SK-N-SH (cell line): ENCODE measurements at regions not wholly inside any gene's neighbourhood (a gene's known extent, or its start where the extent isn't known, plus 50 kb on each side); places are given as distances from the start of the nearest gene placed in this dataset.

Experiments
- CHD2 ChIP-seq: fragments of 150-350 bp; IDR thresholded peaks from 2 replicates; pipeline ENCODE4 v1.6.1; 2018; ENCODE audit warnings: low read length; ENCODE audit not compliant: partially characterized antibody
- RFX5 ChIP-seq: IDR thresholded peaks from 2 replicates; pipeline ENCODE4 v1.6.1; 2012; ENCODE audit warnings: mild to moderate bottlenecking, improper control_type of control experiment, low read length
- TF ChIP-seq, protein P1 (sequence below): IDR thresholded peaks from 2 replicates; pipeline ENCODE4 v1.6.1; 2012; ENCODE audit warnings: mild to moderate bottlenecking, low read depth, low read length, moderate library complexity
- TF ChIP-seq, protein P2 (sequence below): fragments of 200-600 bp; sonication (generic); IDR thresholded peaks from 2 replicates; pipeline ENCODE4 v1.6.1; 2017; ENCODE audit warnings: antibody characterized with exemption, mild to moderate bottlenecking, moderate library complexity

- no peak for TF ChIP-seq CHD2
- TF ChIP-seq, protein P1, sequence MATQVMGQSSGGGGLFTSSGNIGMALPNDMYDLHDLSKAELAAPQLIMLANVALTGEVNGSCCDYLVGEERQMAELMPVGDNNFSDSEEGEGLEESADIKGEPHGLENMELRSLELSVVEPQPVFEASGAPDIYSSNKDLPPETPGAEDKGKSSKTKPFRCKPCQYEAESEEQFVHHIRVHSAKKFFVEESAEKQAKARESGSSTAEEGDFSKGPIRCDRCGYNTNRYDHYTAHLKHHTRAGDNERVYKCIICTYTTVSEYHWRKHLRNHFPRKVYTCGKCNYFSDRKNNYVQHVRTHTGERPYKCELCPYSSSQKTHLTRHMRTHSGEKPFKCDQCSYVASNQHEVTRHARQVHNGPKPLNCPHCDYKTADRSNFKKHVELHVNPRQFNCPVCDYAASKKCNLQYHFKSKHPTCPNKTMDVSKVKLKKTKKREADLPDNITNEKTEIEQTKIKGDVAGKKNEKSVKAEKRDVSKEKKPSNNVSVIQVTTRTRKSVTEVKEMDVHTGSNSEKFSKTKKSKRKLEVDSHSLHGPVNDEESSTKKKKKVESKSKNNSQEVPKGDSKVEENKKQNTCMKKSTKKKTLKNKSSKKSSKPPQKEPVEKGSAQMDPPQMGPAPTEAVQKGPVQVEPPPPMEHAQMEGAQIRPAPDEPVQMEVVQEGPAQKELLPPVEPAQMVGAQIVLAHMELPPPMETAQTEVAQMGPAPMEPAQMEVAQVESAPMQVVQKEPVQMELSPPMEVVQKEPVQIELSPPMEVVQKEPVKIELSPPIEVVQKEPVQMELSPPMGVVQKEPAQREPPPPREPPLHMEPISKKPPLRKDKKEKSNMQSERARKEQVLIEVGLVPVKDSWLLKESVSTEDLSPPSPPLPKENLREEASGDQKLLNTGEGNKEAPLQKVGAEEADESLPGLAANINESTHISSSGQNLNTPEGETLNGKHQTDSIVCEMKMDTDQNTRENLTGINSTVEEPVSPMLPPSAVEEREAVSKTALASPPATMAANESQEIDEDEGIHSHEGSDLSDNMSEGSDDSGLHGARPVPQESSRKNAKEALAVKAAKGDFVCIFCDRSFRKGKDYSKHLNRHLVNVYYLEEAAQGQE = no peak
- TF ChIP-seq, protein P2, sequence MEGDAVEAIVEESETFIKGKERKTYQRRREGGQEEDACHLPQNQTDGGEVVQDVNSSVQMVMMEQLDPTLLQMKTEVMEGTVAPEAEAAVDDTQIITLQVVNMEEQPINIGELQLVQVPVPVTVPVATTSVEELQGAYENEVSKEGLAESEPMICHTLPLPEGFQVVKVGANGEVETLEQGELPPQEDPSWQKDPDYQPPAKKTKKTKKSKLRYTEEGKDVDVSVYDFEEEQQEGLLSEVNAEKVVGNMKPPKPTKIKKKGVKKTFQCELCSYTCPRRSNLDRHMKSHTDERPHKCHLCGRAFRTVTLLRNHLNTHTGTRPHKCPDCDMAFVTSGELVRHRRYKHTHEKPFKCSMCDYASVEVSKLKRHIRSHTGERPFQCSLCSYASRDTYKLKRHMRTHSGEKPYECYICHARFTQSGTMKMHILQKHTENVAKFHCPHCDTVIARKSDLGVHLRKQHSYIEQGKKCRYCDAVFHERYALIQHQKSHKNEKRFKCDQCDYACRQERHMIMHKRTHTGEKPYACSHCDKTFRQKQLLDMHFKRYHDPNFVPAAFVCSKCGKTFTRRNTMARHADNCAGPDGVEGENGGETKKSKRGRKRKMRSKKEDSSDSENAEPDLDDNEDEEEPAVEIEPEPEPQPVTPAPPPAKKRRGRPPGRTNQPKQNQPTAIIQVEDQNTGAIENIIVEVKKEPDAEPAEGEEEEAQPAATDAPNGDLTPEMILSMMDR = peak; percentile 27; the same call in 1 of the 2 replicates
- TF ChIP-seq RFX5 = no peak
Observed at GRCh38 chr6:68226460-68226859, 408.6 kb upstream of the ADGRB3 start.
